Heart right ventricle (tissue), 16 donors: ENCODE measurements at regions not wholly inside any gene's neighbourhood (a gene's known extent, or its start where the extent isn't known, plus 50 kb on each side); places are given as distances from the start of the nearest gene placed in this dataset.
"Not testable (repeated sequence)": the region's sequence is repeated elsewhere in the genome, so short reads cannot be mapped to it uniquely, and the experiment has no call there.

Experiments
- ATAC-seq, 8 donors: fragments of 200-7000 bp; cut with Tn5 transposase; one replicate each; pipeline ENCODE4 v1.9.1; 2020; ENCODE audit warnings: mild to moderate bottlenecking in 8 of 8, moderate library complexity in 8 of 8, moderate number of reproducible peaks in 1 of 8
- DNase-seq, 2 donors: peaks; one replicate each; pipeline ENCODE4 v3.0.0-alpha.2; 2020
- H3K27ac ChIP-seq, 10 donors: fragments of 200-600 bp; sonication (generic) in 2 of 10; one replicate each; pipeline versions ENCODE4 v1.5.0 to v1.8.0; 2020 to 2022; ENCODE audit warnings: mild to moderate bottlenecking in 3 of 10
- H3K27me3 ChIP-seq, 7 donors: fragments of 200-600 bp; one replicate each; pipeline ENCODE4 v1.8.0; 2021 to 2022; ENCODE audit warnings: mild to moderate bottlenecking in 2 of 7
- H3K36me3 ChIP-seq, 9 donors: fragments of 200-600 bp; sonication (generic) in 1 of 9; one replicate each; pipeline versions ENCODE4 v1.5.0 to v1.8.0; 2020 to 2022; ENCODE audit warnings: mild to moderate bottlenecking in 2 of 9
- H3K4me1 ChIP-seq, 9 donors: fragments of 200-600 bp; sonication (generic) in 1 of 9; one replicate each; pipeline versions ENCODE4 v1.5.0 to v1.8.0; 2020 to 2022; ENCODE audit warnings: mild to moderate bottlenecking in 4 of 9
- H3K4me3 ChIP-seq, 10 donors: fragments of 200-600 bp; sonication (generic) in 2 of 10; one replicate each; pipeline versions ENCODE4 v1.5.0 to v1.8.0; 2020 to 2022; ENCODE audit warnings: mild to moderate bottlenecking in 7 of 10, moderate library complexity in 2 of 10
- H3K9me3 ChIP-seq, 11 donors: fragments of 200-600 bp in 10 of 11; sonication (generic) in 2 of 11; one replicate each; pipeline versions ENCODE4 v1.5.0 to v1.8.0; 2013 to 2022; ENCODE audit warnings: mild to moderate bottlenecking in 2 of 11, control low read depth in 1 of 11, moderate library complexity in 1 of 11
- WGBS, 2 donors: extraction: QIAGEN DNeasy Blood & Tissue Kit; methylation state at CpG; one replicate each; pipeline ENCODE4 v1.1.7; 2013; ENCODE audit warnings: inconsistent platforms in 1 of 2; 5-methylcytosine and 5-hydroxymethylcytosine counted together
- intact Hi-C, 10 donors: fragments of 100-400 bp; cut with DNase I; formaldehyde crosslinking; loops; one replicate each; pipeline versions ENCODE4 v1.11.1 to v1.14.2; 2022
- donor health status: Arrhythmogenic right ventricular cardiomyopathy.
- donor health status: ischemic (EF 13 %, LVEDD 7.1; RV severe dilation, severe dysfunction).
- donor health status: healthy with polysubstance abuse.
- donor health status: DM: no; HTN: yes; CAD: no.
- donor health status: DM: no; HTN: no; CAD: no.
- donor health status: ischemic (EF 25% LVEDD 6.9; RV normal size, moderate dysfunction).
- donor health status: ischemic (EF 25% LVEDD 5.7; RV mildly dilated, moderate dysfunction).
- donor health status: healthy.
- donor health status: DM: yes; HTN: yes; CAD: no.
- donor health status: Ischemic cardiomyopathy.
- donor health status: ischemic (EF 35%, LVEDD 5.7; RV mildly dilated, moderate dysfunction).
- donor health status: nonischemic (EF 11% LVEDD 7.7; RV severe dilation, severe dysfunction).
- donor health status: DM: yes; HTN: yes; CAD: no.
- donor health status: PGD.
- donor health status: ischemic (EF 29% LVEDD 5.4; RV normal size, mild dysfunction).
- donor health status: nonischemic (EF 23%, LVEDD 6.1; RV moderate dilation, normal function).

GRCh38 chr1:149279512-149279911, 176.2 kb upstream of the NBPF9 start:
- H3K27ac ChIP-seq, ATAC-seq, H3K4me1 ChIP-seq, H3K36me3 ChIP-seq, DNase-seq, H3K9me3 ChIP-seq, H3K4me3 ChIP-seq, H3K27me3 ChIP-seq, intact Hi-C loops: not testable (repeated sequence)
- 82 to 93% methylated on average over 1 of the region's 2 CpGs for WGBS, 2 donors

GRCh38 chr1:149284773-149285172, 181.4 kb upstream of the NBPF9 start:
- intact Hi-C loops = not testable (repeated sequence)
- no CpG with 5 or more reads among the region's 4 CpGs for WGBS, 2 donors

GRCh38 chr1:149285205-149285604, 181.9 kb upstream of the NBPF9 start:
- H3K9me3 ChIP-seq, H3K4me1 ChIP-seq, DNase-seq, H3K36me3 ChIP-seq, H3K27ac ChIP-seq, H3K4me3 ChIP-seq, intact Hi-C loops, H3K27me3 ChIP-seq: not testable (repeated sequence)
- WGBS, 2 donors = no CpG with 5 or more reads among the region's 14 CpGs
- peak; percentile 22 to 67 (median 34) for ATAC-seq

More at GRCh38 chr1:149284773-149285172, 181.4 kb upstream of the NBPF9 start:
- H3K36me3 ChIP-seq, DNase-seq, H3K9me3 ChIP-seq, H3K27me3 ChIP-seq, H3K27ac ChIP-seq, H3K4me1 ChIP-seq, H3K4me3 ChIP-seq: not testable (repeated sequence)
- ATAC-seq = peak; percentile 50 to 75 (median 68)

GRCh38 chr1:149285638-149286037, 182.3 kb upstream of the NBPF9 start:
- intact Hi-C loops, H3K4me1 ChIP-seq, H3K9me3 ChIP-seq, H3K27ac ChIP-seq, H3K27me3 ChIP-seq, H3K36me3 ChIP-seq: not testable (repeated sequence)
- peak; percentile 60 to 61 for DNase-seq
- ATAC-seq = peak; percentile 89 to 96 (median 94)
- 0% methylated on average over 8 to 10 of the region's 38 CpGs for WGBS, 2 donors
- H3K4me3 ChIP-seq = peak overlapping the region in 2 of 10 donors; percentile 23 to 31

- H3K27ac ChIP-seq, ATAC-seq, H3K36me3 ChIP-seq, DNase-seq, H3K9me3 ChIP-seq, H3K4me3 ChIP-seq, H3K27me3 ChIP-seq, intact Hi-C loops, H3K4me1 ChIP-seq: not testable (repeated sequence)
- WGBS, 2 donors = 88% methylated on average over 1 of the region's 1 CpG
These were observed 185.2 kb upstream of the NBPF9 start for GRCh38 chr1:149288580-149288979.

GRCh38 chr1:149300478-149301218, 174.2 kb upstream of the NBPF19 start:
- H3K36me3 ChIP-seq, H3K4me3 ChIP-seq, DNase-seq, intact Hi-C loops, H3K4me1 ChIP-seq, H3K9me3 ChIP-seq, H3K27ac ChIP-seq, H3K27me3 ChIP-seq: not testable (repeated sequence)
- WGBS, 2 donors = no CpG with 5 or more reads among the region's 3 CpGs
- peak in 6 of 8 donors; percentile 54 to 74 (median 64) for ATAC-seq

GRCh38 chr1:149301282-149301681, 173.6 kb upstream of the NBPF19 start:
- H3K4me1 ChIP-seq, DNase-seq, H3K9me3 ChIP-seq, H3K4me3 ChIP-seq, intact Hi-C loops, H3K36me3 ChIP-seq, H3K27ac ChIP-seq, ATAC-seq, H3K27me3 ChIP-seq: not testable (repeated sequence)
- 54 to 66% methylated on average over 2 to 3 of the region's 4 CpGs for WGBS, 2 donors

GRCh38 chr1:149304796-149305195, 170.0 kb upstream of the NBPF19 start:
- H3K4me3 ChIP-seq, intact Hi-C loops, H3K9me3 ChIP-seq, H3K27ac ChIP-seq, H3K27me3 ChIP-seq, DNase-seq, H3K4me1 ChIP-seq, H3K36me3 ChIP-seq: not testable (repeated sequence)
- no CpG with 5 or more reads among the region's 2 CpGs for WGBS, 2 donors
- peak in 7 of 8 donors; percentile 75 to 88 (median 80) for ATAC-seq

GRCh38 chr1:149307640-149308039, 167.2 kb upstream of the NBPF19 start:
- H3K27me3 ChIP-seq, H3K27ac ChIP-seq, H3K36me3 ChIP-seq, DNase-seq, H3K9me3 ChIP-seq, intact Hi-C loops, H3K4me1 ChIP-seq, ATAC-seq, H3K4me3 ChIP-seq: not testable (repeated sequence)
- 90 to 100% methylated on average over 2 of the region's 8 CpGs for WGBS, 2 donors

GRCh38 chr1:149314921-149315320, 159.9 kb upstream of the NBPF19 start:
- H3K36me3 ChIP-seq, H3K27me3 ChIP-seq, intact Hi-C loops, ATAC-seq, H3K27ac ChIP-seq, H3K4me1 ChIP-seq, H3K4me3 ChIP-seq, DNase-seq, H3K9me3 ChIP-seq: not testable (repeated sequence)
- WGBS, 2 donors = 100% methylated on average over 2 of the region's 2 CpGs

- H3K4me3 ChIP-seq, DNase-seq, H3K9me3 ChIP-seq, H3K4me1 ChIP-seq, H3K27me3 ChIP-seq, H3K27ac ChIP-seq, H3K36me3 ChIP-seq, intact Hi-C loops: not testable (repeated sequence)
- WGBS, 2 donors = no CpG with 5 or more reads among the region's 48 CpGs
- peak in 7 of 8 donors; percentile 16 to 74 (median 39) for ATAC-seq
These were observed 153.7 kb upstream of the NBPF19 start for GRCh38 chr1:149320971-149321731.
